ENCODE measurements at regions not wholly inside any gene's neighbourhood (a gene's known extent, or its start where the extent isn't known, plus 50 kb on each side); places are given as distances from the start of the nearest gene placed in this dataset.

DNA sequence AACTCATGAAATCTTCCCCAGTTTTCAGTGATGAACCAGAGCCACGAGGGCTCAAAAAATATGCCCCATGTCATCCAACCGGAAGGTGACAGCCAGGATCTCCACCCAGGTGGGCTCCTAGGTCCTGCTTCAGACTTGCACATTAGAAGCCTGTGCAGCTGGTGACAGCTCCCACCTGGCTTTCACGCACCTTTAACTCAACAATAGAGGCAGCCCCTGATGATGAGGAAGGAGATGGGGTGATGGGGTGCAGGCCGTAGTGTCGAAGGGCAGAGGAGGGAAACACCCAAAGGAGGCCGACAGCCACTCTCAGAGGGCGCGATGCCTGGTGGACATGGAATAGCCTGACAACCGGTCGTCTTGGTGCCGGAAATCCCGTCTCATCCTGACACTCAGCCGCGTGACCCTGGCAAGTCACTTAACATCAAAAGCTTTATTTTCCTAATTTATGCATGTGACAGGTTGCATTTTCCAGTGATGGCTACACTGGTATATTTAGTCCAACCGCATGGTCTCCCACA is 118.0 kb downstream of the SOX1 start:
- H3K36me3 ChIP-seq: no peaks in the 10 kb centered on the region
- no peak for DNase-seq
- H3K4me3 ChIP-seq (ENCODE audit: low read depth, low read length): no peak overlapping the region
- H3K27me3 ChIP-seq: peaks cover 20% of the 10 kb centered on the region
- no peaks in the 10 kb centered on the region for H3K9me3 ChIP-seq
- TF ChIP-seq, protein P1, sequence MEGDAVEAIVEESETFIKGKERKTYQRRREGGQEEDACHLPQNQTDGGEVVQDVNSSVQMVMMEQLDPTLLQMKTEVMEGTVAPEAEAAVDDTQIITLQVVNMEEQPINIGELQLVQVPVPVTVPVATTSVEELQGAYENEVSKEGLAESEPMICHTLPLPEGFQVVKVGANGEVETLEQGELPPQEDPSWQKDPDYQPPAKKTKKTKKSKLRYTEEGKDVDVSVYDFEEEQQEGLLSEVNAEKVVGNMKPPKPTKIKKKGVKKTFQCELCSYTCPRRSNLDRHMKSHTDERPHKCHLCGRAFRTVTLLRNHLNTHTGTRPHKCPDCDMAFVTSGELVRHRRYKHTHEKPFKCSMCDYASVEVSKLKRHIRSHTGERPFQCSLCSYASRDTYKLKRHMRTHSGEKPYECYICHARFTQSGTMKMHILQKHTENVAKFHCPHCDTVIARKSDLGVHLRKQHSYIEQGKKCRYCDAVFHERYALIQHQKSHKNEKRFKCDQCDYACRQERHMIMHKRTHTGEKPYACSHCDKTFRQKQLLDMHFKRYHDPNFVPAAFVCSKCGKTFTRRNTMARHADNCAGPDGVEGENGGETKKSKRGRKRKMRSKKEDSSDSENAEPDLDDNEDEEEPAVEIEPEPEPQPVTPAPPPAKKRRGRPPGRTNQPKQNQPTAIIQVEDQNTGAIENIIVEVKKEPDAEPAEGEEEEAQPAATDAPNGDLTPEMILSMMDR (IDR thresholded peaks at IDR 0.05; ENCODE audit: low read depth, low read length): no peak
- H3K4me1 ChIP-seq: no peaks in the 10 kb centered on the region

DNA sequence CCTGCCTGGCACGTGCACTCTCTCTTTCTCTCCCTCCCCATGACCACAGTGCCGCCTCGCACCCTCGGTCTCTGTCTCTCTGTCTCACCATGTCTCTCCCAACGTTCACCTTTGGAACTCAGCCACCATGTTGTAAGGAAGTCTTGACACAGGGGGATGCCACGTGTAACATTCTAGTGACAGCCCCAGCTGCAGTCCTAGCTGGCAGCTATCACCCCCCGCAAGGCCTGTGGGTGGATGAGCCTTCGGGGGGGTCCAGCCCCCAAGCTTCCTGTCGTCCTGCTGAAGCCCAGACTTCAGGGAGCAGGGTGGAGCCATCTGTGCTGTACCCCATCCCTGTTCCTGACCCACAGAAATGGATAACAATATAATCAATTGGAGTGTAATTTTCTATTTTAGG is 118.5 kb downstream of the SOX1 start:
- Histone ChIP-seq H3K9me3 (no peaks in the 10 kb centered on the region), H3K4me1 (no peaks in the 10 kb centered on the region), H3K36me3 (no peaks in the 10 kb centered on the region), H3K27me3 (peaks cover 20% of the 10 kb centered on the region), H3K4me3 (ENCODE audit: low read depth, low read length) (no peak overlapping the region)
- no peak for DNase-seq
- TF ChIP-seq, protein P1 (IDR thresholded peaks at IDR 0.05; ENCODE audit: low read depth, low read length): no peak

DNA sequence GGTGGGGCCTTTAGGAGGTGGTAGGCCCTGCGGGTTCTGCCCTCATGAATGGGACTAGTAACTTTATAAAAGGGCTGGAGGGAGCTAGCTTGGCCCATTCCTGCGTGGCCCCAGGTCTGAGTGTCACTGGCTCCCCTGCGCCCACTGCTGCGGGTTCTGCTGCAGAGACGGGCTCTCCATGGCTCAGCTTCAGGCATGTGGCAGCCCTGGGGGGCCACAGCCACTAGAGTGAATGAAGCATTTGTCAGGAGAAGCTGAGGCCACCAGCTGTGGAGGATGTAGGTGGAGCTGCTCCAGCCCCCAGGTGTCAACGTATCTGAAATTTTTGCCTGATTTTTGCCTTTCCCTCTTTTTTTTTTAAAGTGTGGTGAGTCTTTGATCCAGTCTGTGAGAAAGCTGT is 119.1 kb downstream of the SOX1 start:
- peaks cover 20% of the 10 kb centered on the region for H3K27me3 ChIP-seq
- TF ChIP-seq, protein P1 (IDR thresholded peaks at IDR 0.05; ENCODE audit: low read depth, low read length): no peak
- H3K36me3 ChIP-seq: no peaks in the 10 kb centered on the region
- no peaks in the 10 kb centered on the region for H3K9me3 ChIP-seq
- H3K4me1 ChIP-seq: no peaks in the 10 kb centered on the region
- no peak for DNase-seq
- H3K4me3 ChIP-seq (ENCODE audit: low read depth, low read length): no peak overlapping the region

DNA sequence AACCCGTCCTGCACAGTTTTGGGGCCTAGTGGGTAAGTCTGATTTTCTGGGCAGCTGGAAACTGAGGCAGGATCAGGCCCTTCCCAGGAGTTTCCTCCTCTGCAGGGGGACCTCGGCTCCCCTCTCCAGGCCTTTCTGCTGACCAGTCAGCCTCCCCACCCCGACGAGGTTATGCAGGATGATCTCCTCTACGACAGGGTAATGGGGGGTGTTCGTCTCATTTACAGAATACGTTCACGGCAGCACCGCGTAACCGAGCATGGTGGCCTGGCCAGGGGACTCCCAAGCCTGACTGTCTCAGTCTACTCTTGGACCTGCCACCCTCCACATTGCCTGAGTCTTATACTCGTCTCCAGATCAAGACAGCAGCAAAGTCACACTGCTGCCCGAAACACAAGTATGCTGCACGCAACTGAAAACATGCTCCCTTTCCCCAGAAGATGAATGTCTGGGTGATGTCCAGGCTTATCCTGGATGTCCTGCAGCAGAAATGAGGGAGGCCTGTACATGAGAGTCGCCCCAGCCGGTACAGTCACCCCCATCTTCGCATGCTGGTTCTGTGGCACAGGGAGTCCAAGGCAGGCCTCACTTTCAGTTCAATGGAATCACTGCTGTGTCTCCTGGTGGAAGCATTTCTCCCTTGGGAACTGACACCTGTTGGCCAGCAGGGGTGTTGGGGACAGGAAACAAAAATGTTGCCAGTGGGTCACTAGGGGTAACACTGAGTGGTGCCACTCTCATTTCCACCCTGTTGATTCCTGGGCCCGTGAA is 120.8 kb downstream of the SOX1 start:
- Histone ChIP-seq H3K9me3 (no peaks in the 10 kb centered on the region), H3K4me1 (no peaks in the 10 kb centered on the region), H3K27me3 (peaks cover 27% of the 10 kb centered on the region), H3K36me3 (no peaks in the 10 kb centered on the region), H3K4me3 (ENCODE audit: low read depth, low read length) (no peak overlapping the region)
- DNase-seq: no peak
- TF ChIP-seq, protein P1 (IDR thresholded peaks at IDR 0.05; ENCODE audit: low read depth, low read length): no peak

DNA sequence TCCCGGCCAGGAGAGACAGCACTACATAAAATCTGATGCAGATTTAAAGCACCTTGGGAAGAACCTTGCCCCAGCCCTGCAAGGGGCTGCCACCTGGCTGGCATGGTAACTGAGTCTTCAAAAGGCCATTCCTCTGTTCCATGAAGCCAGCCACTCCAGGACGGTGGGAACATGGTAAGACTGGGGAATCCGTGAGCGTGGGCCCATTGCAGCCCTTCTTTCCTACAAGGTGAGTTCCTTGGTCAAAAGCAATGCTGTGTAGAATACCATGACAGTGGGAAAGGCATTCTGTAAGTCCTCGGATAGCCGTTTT is 121.3 kb downstream of the SOX1 start:
- H3K4me3 ChIP-seq (ENCODE audit: low read depth, low read length): no peak overlapping the region
- no peaks in the 10 kb centered on the region for H3K9me3 ChIP-seq
- H3K36me3 ChIP-seq: no peaks in the 10 kb centered on the region
- TF ChIP-seq, protein P1 (IDR thresholded peaks at IDR 0.05; ENCODE audit: low read depth, low read length): no peak
- H3K4me1 ChIP-seq: no peaks in the 10 kb centered on the region
- H3K27me3 ChIP-seq: peaks cover 27% of the 10 kb centered on the region
- no peak for DNase-seq

DNA sequence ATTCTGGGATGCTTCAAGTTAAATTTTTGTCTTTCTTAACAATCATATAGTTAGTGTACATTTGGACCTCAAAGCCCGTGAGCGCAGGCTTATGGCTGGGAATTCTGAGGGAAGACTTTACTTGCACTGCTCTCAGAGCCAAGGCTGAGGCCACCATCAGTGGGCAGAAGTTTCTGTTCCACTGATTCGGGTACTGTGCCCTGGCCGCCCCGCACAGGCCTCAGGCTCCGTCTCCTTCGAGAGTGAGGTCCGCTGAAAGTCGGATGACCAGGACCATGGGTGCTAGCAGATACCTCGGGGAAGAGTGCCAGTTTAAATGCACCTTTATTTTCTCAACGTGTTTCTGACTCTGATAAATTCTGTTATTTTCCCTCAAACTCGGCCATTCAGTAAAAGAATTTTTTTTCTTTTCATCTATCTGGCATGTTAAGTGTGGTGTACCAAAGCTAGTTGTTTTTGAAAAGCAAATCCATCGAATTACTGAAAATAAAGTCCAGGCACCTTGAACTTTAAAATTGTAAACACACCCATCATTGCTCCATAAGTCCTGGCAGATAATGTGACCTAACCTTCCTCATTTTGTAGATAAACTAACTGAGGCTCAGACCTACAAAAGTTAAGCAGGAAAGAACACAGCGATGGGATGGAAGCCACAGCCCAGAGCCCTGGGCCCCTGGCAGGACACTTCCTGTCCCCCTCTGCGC is 126.7 kb downstream of the SOX1 start:
- no peaks in the 10 kb centered on the region for H3K9me3 ChIP-seq
- no peak for DNase-seq
- no peak overlapping the region for H3K4me3 ChIP-seq (ENCODE audit: low read depth, low read length)
- H3K36me3 ChIP-seq: no peaks in the 10 kb centered on the region
- TF ChIP-seq, protein P1 (IDR thresholded peaks at IDR 0.05; ENCODE audit: low read depth, low read length): no peak
- H3K27me3 ChIP-seq: peaks cover 18% of the 10 kb centered on the region
- no peaks in the 10 kb centered on the region for H3K4me1 ChIP-seq
